ENCODE measurements at regions not wholly inside any gene's neighbourhood (a gene's known extent, or its start where the extent isn't known, plus 50 kb on each side); places are given as distances from the start of the nearest gene placed in this dataset.

DNA sequence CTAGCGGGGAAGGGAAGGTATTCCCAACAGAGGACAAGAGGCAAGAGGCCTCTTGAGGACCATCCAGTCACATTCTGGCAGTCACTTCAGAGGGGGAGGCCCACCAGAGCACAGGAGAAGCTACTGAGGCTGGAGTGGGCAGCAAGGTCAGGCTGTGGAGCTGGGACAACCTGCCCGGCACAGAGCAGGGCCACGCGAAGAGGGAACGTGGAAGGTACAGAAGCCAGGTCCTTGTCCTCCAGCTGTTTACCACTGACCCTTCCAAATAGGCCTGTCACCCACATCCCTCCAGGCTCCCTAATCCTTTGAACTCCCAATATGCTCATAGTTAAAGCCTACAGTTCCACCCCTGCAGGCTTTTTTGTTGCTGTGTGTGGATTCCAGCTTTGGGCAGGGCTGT is 76.9 kb downstream of the IGLL1 start:
- Histone ChIP-seq H3K36me3 (ENCODE audit: control insufficient read depth, insufficient read depth, low read length) (no peaks in the 10 kb centered on the region), H3K4me3 (ENCODE audit: low read depth, low read length) (no peak overlapping the region), H3K27me3 (ENCODE audit: control insufficient read depth, insufficient read depth, low read length) (peaks cover 3% of the 10 kb centered on the region)
- FAIRE-seq: peak; percentile 92
- DNase-seq (ENCODE audit: low read depth): no peak
- TF ChIP-seq, protein P1, sequence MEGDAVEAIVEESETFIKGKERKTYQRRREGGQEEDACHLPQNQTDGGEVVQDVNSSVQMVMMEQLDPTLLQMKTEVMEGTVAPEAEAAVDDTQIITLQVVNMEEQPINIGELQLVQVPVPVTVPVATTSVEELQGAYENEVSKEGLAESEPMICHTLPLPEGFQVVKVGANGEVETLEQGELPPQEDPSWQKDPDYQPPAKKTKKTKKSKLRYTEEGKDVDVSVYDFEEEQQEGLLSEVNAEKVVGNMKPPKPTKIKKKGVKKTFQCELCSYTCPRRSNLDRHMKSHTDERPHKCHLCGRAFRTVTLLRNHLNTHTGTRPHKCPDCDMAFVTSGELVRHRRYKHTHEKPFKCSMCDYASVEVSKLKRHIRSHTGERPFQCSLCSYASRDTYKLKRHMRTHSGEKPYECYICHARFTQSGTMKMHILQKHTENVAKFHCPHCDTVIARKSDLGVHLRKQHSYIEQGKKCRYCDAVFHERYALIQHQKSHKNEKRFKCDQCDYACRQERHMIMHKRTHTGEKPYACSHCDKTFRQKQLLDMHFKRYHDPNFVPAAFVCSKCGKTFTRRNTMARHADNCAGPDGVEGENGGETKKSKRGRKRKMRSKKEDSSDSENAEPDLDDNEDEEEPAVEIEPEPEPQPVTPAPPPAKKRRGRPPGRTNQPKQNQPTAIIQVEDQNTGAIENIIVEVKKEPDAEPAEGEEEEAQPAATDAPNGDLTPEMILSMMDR (IDR thresholded peaks at IDR 0.05; ENCODE audit: insufficient read depth, low read length, severe bottlenecking): no peak

DNA sequence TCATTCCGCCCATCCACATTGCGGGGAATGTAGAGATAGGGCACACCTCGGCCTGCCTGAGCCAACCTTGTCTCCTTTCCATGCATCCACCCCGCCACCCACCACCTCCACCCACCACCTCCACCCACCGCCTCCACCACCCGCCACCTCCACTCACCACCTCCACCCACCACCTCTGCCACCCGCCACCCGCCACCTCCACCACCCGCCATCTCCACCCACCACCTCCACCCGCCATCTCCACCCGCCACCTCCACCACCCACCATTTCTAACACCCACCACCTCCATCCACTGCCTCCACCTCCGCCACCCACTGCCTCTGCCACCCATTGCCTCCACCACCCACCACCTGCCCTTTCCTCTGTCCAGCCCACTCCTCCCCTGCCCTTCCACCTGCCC is 78.4 kb downstream of the IGLL1 start:
- no peak for FAIRE-seq
- DNase-seq (ENCODE audit: low read depth): no peak
- TF ChIP-seq, protein P1 (IDR thresholded peaks at IDR 0.05; ENCODE audit: insufficient read depth, low read length, severe bottlenecking): no peak
- H3K36me3 ChIP-seq (ENCODE audit: control insufficient read depth, insufficient read depth, low read length): no peaks in the 10 kb centered on the region
- H3K4me3 ChIP-seq (ENCODE audit: low read depth, low read length): no peak overlapping the region
- peaks cover 3% of the 10 kb centered on the region for H3K27me3 ChIP-seq (ENCODE audit: control insufficient read depth, insufficient read depth, low read length)

DNA sequence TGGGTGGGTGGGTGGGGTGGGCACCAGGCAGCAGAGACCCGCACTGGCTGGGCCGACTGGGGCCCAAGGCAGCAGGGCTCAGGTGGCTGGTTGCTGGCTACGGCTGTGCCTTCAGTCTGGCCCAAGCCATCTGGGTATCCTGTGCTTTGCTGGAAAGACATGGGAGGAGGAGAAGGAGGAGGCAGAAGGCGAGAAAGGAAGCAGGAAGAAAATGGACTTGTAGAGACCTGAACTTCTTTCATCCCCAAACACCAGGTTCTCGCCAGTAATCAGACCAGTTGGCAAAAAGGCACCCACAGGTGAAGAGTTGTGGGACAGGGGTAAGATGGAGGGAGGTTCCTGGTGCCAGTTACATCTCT is 78.8 kb downstream of the IGLL1 start:
- Histone ChIP-seq H3K27me3 (ENCODE audit: control insufficient read depth, insufficient read depth, low read length) (peaks cover 3% of the 10 kb centered on the region), H3K4me3 (ENCODE audit: low read depth, low read length) (no peak overlapping the region), H3K36me3 (ENCODE audit: control insufficient read depth, insufficient read depth, low read length) (no peaks in the 10 kb centered on the region)
- FAIRE-seq (no peak), DNase-seq (ENCODE audit: low read depth) (peak; percentile 5)
- TF ChIP-seq, protein P1 (IDR thresholded peaks at IDR 0.05; ENCODE audit: insufficient read depth, low read length, severe bottlenecking): no peak

DNA sequence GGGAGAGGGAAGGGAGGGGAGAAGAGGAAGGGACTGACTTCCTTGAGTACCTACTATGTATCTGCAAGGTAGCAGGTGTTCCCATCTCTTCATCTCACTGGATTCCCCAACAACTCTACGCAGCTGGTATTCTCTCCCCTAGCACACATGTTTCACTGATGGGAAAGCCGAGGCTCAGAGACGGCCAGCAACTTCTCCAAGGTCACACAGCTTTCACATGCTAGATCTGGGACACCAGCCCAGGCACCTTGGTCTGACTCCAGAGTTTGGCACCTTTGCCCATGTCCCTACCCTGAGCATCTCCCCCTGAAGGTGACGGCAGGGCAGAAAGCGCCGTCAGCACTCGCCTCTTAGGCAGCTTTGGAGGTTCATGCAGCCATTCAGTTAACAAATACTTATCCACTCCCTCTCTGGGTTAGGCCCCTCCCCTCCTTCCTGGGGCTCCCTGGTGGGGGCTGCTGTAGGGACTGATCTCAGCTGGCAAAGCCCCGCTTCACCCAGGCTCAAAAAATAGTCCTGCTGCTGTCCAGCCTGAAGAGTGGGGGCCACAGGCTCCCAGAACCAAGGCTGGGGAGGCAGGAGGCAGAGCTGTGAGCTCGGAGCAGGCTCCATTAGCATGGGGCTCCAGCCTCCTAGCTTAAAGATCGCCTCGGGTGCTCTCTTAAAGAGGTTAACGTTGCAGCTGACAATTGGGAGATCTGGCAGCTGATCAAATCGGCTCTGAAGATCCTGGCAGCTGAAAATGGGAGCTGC is 79.4 kb downstream of the IGLL1 start:
- TF ChIP-seq, protein P1 (IDR thresholded peaks at IDR 0.05; ENCODE audit: insufficient read depth, low read length, severe bottlenecking): no peak
- no peak overlapping the region for H3K4me3 ChIP-seq (ENCODE audit: low read depth, low read length)
- H3K36me3 ChIP-seq (ENCODE audit: control insufficient read depth, insufficient read depth, low read length): no peaks in the 10 kb centered on the region
- peak; percentile 95 for FAIRE-seq
- DNase-seq (ENCODE audit: low read depth): no peak
- H3K27me3 ChIP-seq (ENCODE audit: control insufficient read depth, insufficient read depth, low read length): peaks cover 3% of the 10 kb centered on the region

DNA sequence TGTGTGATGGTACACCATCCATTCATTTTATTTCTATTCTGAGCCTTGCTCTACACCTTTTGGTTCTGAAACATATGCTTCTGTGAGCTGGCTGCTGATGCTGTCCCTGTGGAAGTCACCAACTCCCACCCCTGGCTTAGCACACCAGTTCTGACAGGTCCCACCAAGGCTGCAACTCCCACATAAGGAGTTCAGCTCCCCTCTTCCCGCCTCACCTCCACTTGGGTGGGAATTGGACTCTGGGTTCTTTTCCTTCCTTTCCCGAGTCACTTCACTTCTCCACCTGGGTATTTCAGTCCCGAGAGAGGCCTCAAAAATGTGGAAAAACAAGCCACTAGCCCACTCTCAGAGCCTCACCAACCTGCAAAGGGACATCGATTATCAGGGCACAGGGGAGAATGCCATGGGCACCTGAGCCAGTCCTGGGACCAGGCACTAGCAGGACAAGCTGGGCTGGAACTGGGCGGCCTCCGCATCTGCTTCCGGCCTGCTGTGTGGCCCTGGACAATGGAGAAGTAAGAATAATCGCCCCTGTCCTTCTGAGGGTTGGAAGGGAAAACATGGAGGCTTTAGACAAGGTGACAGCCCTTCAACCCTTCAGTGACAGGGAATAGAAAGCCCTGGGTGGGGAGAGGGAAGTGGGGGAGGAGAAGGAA is 80.1 kb downstream of the IGLL1 start:
- TF ChIP-seq, protein P1 (IDR thresholded peaks at IDR 0.05; ENCODE audit: insufficient read depth, low read length, severe bottlenecking): no peak
- FAIRE-seq: no peak

More for the DNA sequence above, 80.1 kb downstream of the IGLL1 start:
- DNase-seq (ENCODE audit: low read depth): no peak
- Histone ChIP-seq H3K27me3 (ENCODE audit: control insufficient read depth, insufficient read depth, low read length) (peaks cover 3% of the 10 kb centered on the region), H3K36me3 (ENCODE audit: control insufficient read depth, insufficient read depth, low read length) (no peaks in the 10 kb centered on the region), H3K4me3 (ENCODE audit: low read depth, low read length) (no peak overlapping the region)

Data from bronchial epithelial cell (primary cell).